Neural cell (in vitro differentiated cells): ENCODE measurements at regions not wholly inside any gene's neighbourhood (a gene's known extent, or its start where the extent isn't known, plus 50 kb on each side); places are given as distances from the start of the nearest gene placed in this dataset.

Experiments used
- CTCF ChIP-seq: fragments of 450-650 bp; IDR thresholded peaks from 2 replicates; pipeline ENCODE4 v1.5.1; 2014; ENCODE audit warnings: antibody characterized with exemption, mild to moderate bottlenecking, moderate library complexity; ENCODE audit not compliant: poor library complexity, severe bottlenecking
- EZH2 ChIP-seq: fragments of 200-600, 300-800 bp; shearing (Covaris generic), sonication (generic); IDR thresholded peaks from 2 replicates; pipeline ENCODE4 v1.6.1; 2014; ENCODE audit warnings: antibody characterized with exemption, low read length, borderline replicate concordance, mild to moderate bottlenecking; ENCODE audit not compliant: insufficient read depth, poor library complexity, severe bottlenecking

GRCh38 chr6:15715851-15716250 lies 53.0 kb upstream of the DTNBP1 start:
- TF ChIP-seq CTCF (no peak), EZH2 (no peak)
